Lung (tissue), 11 donors: ENCODE measurements at regions not wholly inside any gene's neighbourhood (a gene's known extent, or its start where the extent isn't known, plus 50 kb on each side); places are given as distances from the start of the nearest gene placed in this dataset.

Experiments
- ATAC-seq: fragments of 200-7000 bp; cut with Tn5 transposase; one replicate; pipeline ENCODE4 v1.9.1; 2020; ENCODE audit warnings: moderate number of reproducible peaks; ENCODE audit not compliant: insufficient read depth, low FRiP score
- DNase-seq, 3 donors: peaks; one replicate each; pipeline ENCODE4 v3.0.0-alpha.2; 2013 to 2017
- H3K27ac ChIP-seq, 2 donors: one replicate each; pipeline ENCODE4 v1.5.1; 2013; ENCODE audit warnings: mild to moderate bottlenecking in 2 of 2, moderate library complexity in 2 of 2, control low read depth in 1 of 2, inconsistent platforms in 1 of 2, low read depth in 1 of 2, low read length in 1 of 2
- H3K27me3 ChIP-seq, 3 donors: one replicate each; pipeline ENCODE4 v1.5.1; 2013; ENCODE audit warnings: low read length in 2 of 3; ENCODE audit not compliant: control insufficient read depth in 3 of 3, insufficient read depth in 3 of 3
- H3K36me3 ChIP-seq, 4 donors: one replicate each; pipeline ENCODE4 v1.5.1; 2013; ENCODE audit warnings: low read length in 4 of 4, mild to moderate bottlenecking in 1 of 4, moderate library complexity in 1 of 4; ENCODE audit not compliant: control insufficient read depth in 4 of 4, insufficient read depth in 4 of 4
- H3K4me1 ChIP-seq, 5 donors: one replicate each; pipeline ENCODE4 v1.5.1; 2013; ENCODE audit warnings: low read length in 5 of 5, mild to moderate bottlenecking in 2 of 5, moderate library complexity in 1 of 5; ENCODE audit not compliant: control insufficient read depth in 5 of 5, insufficient read depth in 5 of 5
- H3K4me3 ChIP-seq: one replicate; pipeline ENCODE4 v1.5.1; 2013; ENCODE audit warnings: mild to moderate bottlenecking, control low read depth, moderate library complexity
- H3K9ac ChIP-seq, 2 donors: one replicate each; pipeline ENCODE4 v1.5.1; 2013; ENCODE audit warnings: low read length in 2 of 2, control low read depth in 1 of 2; ENCODE audit not compliant: insufficient read depth in 1 of 2
- H3K9me3 ChIP-seq, 4 donors: one replicate each; pipeline ENCODE4 v1.5.1; 2013; ENCODE audit warnings: low read length in 3 of 4, mild to moderate bottlenecking in 1 of 4, moderate library complexity in 1 of 4; ENCODE audit not compliant: control insufficient read depth in 4 of 4, insufficient read depth in 3 of 4
- WGBS, 2 donors: extraction: QIAGEN DNeasy Blood & Tissue Kit; methylation state at CpG; one replicate each; pipeline ENCODE4 v1.1.7; 2013; 5-methylcytosine and 5-hydroxymethylcytosine counted together
- TF ChIP-seq, protein P1 (sequence below): IDR thresholded peaks from 2 replicates; pipeline ENCODE4 v1.5.1; 2012; ENCODE audit warnings: mild to moderate bottlenecking; ENCODE audit errors: control extremely low read depth, extremely low read depth
- donor health status: control.
- donor health status: control.
- donor health status: Bipolar disorder and iron deficiency.
- donor health status: healthy.
- donor health status: DM: yes; HTN: yes; CAD: no.

DNA sequence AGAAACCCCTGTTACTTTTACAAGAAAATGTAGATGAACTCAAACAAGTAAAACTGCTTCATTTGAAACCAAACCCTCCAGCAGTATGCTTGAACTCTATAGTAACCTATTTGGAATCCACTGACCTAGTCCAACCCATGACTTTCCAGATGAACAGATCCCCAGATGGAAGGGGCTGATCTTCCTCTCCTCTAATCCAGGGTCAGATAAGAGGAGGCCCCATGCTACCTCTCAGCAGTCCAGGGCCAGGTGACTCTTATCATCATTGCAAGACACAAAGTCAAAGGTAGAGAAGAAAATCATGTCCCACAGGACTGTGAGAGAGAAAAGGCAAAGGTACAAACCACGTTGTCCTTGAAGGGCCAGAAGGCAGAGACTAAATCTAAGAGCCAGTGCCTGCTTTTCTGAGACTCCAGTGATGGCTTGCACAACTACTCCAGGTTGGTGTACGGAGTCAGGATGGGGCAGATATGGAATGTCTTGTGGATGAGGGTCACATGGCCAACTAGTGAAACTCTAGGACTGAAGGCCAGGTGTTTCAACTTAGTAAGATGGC lies 81.4 kb upstream of the MYLIP start:
- Histone ChIP-seq H3K9me3 (no peaks in the 10 kb centered on the region), H3K4me1 (no peaks in the 10 kb centered on the region), H3K36me3 (no peaks in the 10 kb centered on the region), H3K4me3 (no peak overlapping the region), H3K9ac (no peak overlapping the region), H3K27me3 (no peaks in the 10 kb centered on the region), H3K27ac (no peak overlapping the region)
- no peak for DNase-seq
- no peak for ATAC-seq
- TF ChIP-seq, protein P1, sequence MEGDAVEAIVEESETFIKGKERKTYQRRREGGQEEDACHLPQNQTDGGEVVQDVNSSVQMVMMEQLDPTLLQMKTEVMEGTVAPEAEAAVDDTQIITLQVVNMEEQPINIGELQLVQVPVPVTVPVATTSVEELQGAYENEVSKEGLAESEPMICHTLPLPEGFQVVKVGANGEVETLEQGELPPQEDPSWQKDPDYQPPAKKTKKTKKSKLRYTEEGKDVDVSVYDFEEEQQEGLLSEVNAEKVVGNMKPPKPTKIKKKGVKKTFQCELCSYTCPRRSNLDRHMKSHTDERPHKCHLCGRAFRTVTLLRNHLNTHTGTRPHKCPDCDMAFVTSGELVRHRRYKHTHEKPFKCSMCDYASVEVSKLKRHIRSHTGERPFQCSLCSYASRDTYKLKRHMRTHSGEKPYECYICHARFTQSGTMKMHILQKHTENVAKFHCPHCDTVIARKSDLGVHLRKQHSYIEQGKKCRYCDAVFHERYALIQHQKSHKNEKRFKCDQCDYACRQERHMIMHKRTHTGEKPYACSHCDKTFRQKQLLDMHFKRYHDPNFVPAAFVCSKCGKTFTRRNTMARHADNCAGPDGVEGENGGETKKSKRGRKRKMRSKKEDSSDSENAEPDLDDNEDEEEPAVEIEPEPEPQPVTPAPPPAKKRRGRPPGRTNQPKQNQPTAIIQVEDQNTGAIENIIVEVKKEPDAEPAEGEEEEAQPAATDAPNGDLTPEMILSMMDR, result no peak
- WGBS, 2 donors, result 74 to 93% methylated on average over 2 of the region's 2 CpGs

DNA sequence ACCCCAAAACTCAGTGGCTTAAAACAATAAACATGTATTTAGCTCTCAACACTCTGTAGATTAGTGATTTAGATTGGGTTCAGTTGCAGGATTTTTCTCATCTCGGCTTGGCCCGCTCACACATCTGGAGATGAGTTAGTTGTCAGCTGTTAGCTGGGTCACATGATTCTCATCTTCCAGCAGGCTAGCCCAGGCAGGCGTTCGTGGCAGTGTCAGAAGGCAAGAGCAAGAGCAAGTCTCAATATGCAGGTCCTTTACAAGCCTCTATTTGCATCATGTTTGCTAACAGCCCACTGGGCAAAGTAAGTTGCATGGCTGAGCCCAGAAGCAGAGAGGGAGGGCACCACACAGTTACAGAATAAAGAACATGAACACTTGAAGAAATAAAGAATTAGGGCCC lies 83.6 kb upstream of the MYLIP start:
- Histone ChIP-seq H3K27ac (no peak overlapping the region), H3K36me3 (no peaks in the 10 kb centered on the region), H3K27me3 (no peaks in the 10 kb centered on the region), H3K9me3 (peaks cover 0 to 3% (median 0%) of the 10 kb centered on the region in 4 donors), H3K9ac (no peak overlapping the region), H3K4me1 (no peaks in the 10 kb centered on the region), H3K4me3 (no peak overlapping the region)
- ATAC-seq (no peak), DNase-seq (peak in 1 of 3 donors; percentile 38)
- 63 to 64% methylated on average over 4 of the region's 4 CpGs for WGBS, 2 donors
- TF ChIP-seq, protein P1, result no peak

DNA sequence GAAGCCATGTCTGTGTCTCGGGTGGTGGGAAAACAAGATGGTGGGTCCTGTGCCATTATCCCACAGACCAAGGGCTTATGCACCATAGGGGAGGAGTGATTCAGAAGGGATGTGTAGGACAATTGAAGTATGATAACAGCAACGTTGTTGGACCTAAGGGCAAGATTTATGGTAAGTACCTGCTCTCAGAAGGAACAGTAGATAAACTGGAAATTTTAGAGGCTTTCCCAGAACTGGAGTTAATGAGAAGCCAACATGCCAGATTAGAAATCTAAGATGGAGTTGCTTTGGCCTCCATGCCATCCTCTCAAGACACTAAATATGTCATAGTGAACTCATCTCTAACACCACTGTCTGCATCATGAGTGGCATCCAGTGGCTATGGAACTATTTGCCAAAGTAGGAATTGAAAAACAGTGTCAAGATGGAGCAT lies 84.7 kb upstream of the MYLIP start:
- DNase-seq (no peak), ATAC-seq (no peak)
- Histone ChIP-seq H3K36me3 (no peaks in the 10 kb centered on the region), H3K9ac (no peak overlapping the region), H3K27me3 (no peaks in the 10 kb centered on the region), H3K9me3 (peaks cover 0 to 3% (median 0%) of the 10 kb centered on the region in 4 donors), H3K4me1 (no peaks in the 10 kb centered on the region), H3K27ac (no peak overlapping the region), H3K4me3 (no peak overlapping the region)
- 77 to 88% methylated on average over 2 of the region's 2 CpGs for WGBS, 2 donors
- TF ChIP-seq, protein P1, result no peak
